AG04449 (cell line): ENCODE measurements at regions not wholly inside any gene's neighbourhood (a gene's known extent, or its start where the extent isn't known, plus 50 kb on each side); places are given as distances from the start of the nearest gene placed in this dataset.

Experiments
- CTCF ChIA-PET: fragments of 350-600 bp; formaldehyde crosslinking; extraction: SDS; loops from one replicate; lab custom pipeline; 2021; ENCODE audit warnings: antibody characterized with exemption; lab: Yijun Ruan, JAX
- POLR2A ChIA-PET: fragments of 400-600, 350-600 bp; formaldehyde crosslinking; extraction: SDS; loops from one replicate; lab custom pipeline; 2020; ENCODE audit warnings: antibody characterized with exemption, inconsistent platforms; lab: Yijun Ruan, JAX
- DNase-seq: peaks from one replicate; pipeline ENCODE4 v3.0.0-alpha.2; 2010; ENCODE audit warnings: low read depth, low spot score
- H3K4me3 ChIP-seq: 2 replicates; pipeline ENCODE4 v1.5.1; 2011; ENCODE audit warnings: low read depth, mild to moderate bottlenecking, control low read depth, low read length
- CTCF ChIP-seq: IDR thresholded peaks from one replicate; pipeline ENCODE4 v1.5.1; 2011; ENCODE audit warnings: mild to moderate bottlenecking, moderate library complexity, low read length, control low read depth, inconsistent platforms; ENCODE audit not compliant: insufficient read depth; ENCODE audit errors: missing control alignments

GRCh38 chr3:31413515-31413914 lies 119.2 kb upstream of the STT3B start:
- TF ChIP-seq CTCF, result no peak
- CTCF ChIA-PET, result no interaction called here
- POLR2A ChIA-PET, result no interaction called here
- DNase-seq, result no peak
- H3K4me3 ChIP-seq, result no peak overlapping the region

- DNase-seq, result no peak
- CTCF ChIA-PET, result no interaction called here
- TF ChIP-seq CTCF, result no peak
- POLR2A ChIA-PET, result no interaction called here
- no peak overlapping the region for H3K4me3 ChIP-seq
Measured at GRCh38 chr3:31416980-31417379, 115.7 kb upstream of the STT3B start.

GRCh38 chr3:31417486-31417885 lies 115.2 kb upstream of the STT3B start:
- CTCF ChIA-PET, result no interaction called here
- no peak for DNase-seq
- POLR2A ChIA-PET, result no interaction called here
- no peak overlapping the region for H3K4me3 ChIP-seq
- TF ChIP-seq CTCF, result no peak

- TF ChIP-seq CTCF, result no peak
- CTCF ChIA-PET, result no interaction called here
- H3K4me3 ChIP-seq, result no peak overlapping the region
- POLR2A ChIA-PET, result no interaction called here
- no peak for DNase-seq
Measured at GRCh38 chr3:31420311-31420710, 112.4 kb upstream of the STT3B start.

GRCh38 chr3:31421314-31422048 lies 111.2 kb upstream of the STT3B start:
- TF ChIP-seq CTCF, result no peak
- POLR2A ChIA-PET, result no interaction called here
- DNase-seq, result no peak
- CTCF ChIA-PET, result no interaction called here
- H3K4me3 ChIP-seq, result no peak overlapping the region

GRCh38 chr3:31422237-31422636 lies 110.5 kb upstream of the STT3B start:
- CTCF ChIA-PET, result interaction anchor here (1.3 kb wide), 1 partner anchor 10 kb away, joined by 3 read pairs; no protein-coding TSS in a partner anchor
- POLR2A ChIA-PET, result no interaction called here
- DNase-seq, result no peak

More at GRCh38 chr3:31422237-31422636, 110.5 kb upstream of the STT3B start:
- TF ChIP-seq CTCF, result no peak
- H3K4me3 ChIP-seq, result no peak overlapping the region
